NCI-H1105 (cell line): ENCODE measurements at regions not wholly inside any gene's neighbourhood (a gene's known extent, or its start where the extent isn't known, plus 50 kb on each side); places are given as distances from the start of the nearest gene placed in this dataset.

Source experiments
- DNase-seq: peaks from one replicate; lab custom pipeline; 2025; lab: John Stamatoyannopoulos, UW

- no peak for DNase-seq
Measured at GRCh38 chr7:155973451-155973997, 161.3 kb upstream of the SHH start.

DNA sequence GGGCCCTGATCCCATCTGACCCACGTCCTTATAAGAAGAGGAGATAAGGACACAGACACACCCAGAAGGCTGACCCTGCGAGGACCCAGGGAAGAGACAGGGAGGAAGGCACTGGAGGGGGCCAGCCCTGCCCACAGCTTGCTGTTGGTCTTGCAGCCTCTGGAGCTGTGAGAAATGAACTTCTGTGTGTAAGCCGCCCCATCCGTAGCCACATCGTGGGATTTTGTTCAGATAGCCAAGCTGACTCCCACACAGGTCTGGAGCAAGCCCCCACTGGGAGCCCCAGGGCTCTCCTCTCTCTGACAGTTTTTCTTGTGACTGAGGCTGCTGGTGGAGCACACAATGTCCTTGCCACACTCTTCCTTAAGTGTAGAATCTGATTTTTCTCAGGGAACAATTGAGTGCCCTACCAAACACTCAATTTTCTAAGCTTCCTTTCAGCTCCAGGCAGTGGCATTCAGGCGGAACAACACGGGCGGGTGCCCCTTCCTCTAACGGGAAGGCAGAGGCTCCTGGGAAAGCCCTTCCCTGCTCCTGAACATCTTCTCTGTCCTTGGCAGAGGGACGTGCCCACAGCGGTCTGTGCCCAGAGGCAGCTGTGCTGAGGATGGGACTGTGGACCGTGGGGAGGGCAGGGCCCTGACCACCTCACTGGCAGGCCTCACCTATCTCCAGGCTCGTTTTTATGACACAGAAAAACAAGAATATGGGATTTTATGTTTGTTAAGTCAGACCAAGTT is 160.6 kb upstream of the SHH start:
- no peak for DNase-seq

GRCh38 chr7:155972247-155972646 is 160.0 kb upstream of the SHH start:
- no peak for DNase-seq

DNA sequence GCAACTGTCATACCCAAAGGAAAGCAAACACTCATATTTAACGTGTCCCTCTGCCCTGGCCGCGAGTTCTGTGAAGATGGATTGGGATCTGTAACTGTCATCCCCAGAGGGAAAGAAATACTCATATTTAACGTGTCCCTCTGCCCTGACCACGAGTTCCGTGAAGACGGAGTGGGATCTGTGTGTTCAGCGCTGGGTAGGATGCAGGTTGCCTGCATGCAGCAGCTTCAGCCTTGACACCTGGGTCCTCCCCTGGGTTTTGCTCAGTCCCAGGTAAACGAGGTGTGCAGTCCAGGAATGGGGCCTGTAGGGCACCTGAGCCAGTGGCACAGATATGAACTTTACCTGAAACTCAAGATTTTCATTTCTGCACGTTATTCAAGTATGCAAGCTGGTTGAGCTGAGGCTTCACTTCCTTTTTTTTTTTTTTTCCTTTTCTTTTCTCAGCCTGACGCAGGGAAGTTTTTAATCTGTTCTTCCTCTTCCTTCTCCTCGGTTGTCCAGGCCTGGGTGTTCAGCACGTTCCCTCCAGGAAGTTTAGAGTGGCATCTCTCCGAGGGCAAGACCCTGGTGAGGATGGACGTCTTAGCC is 159.0 kb upstream of the SHH start:
- DNase-seq = no peak

DNA sequence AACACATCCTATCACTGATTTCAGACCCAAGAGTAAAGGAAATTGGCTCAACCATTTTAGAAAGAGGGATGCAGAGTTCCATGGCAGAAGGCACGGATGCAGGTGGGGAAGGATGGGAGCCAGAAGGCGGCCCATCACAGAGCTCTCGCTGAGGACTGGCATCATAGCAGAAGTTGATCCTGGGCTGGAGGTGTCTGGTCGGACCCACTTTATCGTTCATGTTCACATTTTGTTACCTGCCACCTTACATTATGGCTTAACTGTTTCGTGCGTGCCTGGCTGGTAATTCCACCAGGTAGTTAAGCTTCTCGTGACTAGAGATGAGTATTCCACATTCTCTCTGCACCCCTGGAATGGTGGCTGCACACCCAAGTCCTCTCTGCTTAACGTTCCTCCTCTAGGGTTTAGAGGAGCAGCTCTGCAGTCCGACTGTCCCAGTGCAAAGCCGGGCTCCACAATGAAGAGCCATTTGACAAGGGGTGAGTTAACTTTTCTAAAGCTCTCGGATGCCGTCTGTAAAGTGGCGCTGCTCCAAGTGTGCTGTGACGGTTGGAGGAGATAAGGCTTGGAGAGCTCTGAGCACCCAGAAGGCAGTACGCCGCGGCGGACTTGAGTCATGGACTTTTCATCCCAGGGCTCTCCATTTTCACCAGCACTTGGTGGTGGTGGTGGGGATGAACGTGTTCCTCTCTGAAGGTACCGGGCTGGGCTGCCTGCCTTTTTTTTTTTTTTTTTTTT is 157.1 kb upstream of the SHH start:
- DNase-seq = no peak

DNA sequence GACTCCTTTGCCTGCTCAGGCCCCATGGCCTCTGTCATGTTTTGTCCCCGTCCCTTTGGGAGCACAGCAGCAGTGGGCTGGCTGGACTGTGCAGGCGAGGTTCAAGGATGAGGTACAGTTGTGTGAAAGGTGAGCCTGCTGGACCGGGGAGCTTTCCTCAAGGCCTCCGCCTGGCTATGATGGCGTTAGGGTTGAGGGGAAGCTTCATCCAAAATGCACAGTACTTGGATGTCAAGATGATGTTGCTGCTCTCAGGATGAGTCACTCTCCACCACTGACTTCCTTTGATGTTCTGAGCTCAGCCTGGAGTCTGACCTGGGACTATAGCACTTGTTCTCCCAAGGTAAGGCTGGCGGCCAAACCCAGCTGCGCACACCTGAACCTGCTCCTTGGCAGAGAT is 152.7 kb upstream of the SHH start:
- DNase-seq = no peak

- no peak for DNase-seq
Measured at GRCh38 chr7:155964543-155964942, 152.3 kb upstream of the SHH start.

DNA sequence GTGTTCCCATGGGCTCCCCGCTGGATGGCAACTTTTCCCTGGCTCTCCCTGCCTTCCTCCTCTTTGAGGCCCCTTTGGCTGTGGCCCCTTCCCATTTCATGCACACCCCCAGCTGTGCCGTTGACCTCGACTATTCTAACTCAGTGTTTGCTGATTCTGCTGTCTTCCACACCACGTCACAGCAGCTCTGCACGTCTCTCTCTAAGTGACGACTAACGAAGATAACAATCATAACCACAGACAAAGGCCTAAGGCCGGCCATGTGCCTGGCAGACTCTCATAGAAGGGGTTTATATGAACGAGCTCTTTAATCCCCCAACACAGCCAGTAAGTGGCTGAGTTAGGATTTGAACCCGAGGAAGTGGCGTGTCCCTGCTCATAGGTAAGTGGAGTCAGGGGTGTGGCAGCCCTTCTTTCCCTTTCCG is 151.5 kb upstream of the SHH start:
- DNase-seq = no peak

GRCh38 chr7:155963356-155963755 is 151.1 kb upstream of the SHH start:
- no peak for DNase-seq

DNA sequence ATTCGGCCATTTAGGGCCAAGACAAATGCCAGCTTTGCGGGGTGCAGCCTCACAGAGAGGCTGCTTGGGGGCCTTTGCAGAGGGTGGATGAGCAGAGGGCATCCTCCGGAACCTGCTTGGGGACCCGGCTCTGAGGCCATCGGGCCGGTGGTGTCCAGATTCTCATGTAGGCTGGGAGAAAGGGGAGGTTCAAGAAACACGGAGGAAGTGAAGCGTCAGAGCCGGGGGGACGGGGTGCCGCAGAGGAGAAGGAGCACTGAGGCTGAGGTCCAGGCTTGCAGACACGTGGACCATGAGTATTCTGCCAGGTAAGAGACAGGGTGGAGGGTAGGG is 150.7 kb upstream of the SHH start:
- no peak for DNase-seq

DNA sequence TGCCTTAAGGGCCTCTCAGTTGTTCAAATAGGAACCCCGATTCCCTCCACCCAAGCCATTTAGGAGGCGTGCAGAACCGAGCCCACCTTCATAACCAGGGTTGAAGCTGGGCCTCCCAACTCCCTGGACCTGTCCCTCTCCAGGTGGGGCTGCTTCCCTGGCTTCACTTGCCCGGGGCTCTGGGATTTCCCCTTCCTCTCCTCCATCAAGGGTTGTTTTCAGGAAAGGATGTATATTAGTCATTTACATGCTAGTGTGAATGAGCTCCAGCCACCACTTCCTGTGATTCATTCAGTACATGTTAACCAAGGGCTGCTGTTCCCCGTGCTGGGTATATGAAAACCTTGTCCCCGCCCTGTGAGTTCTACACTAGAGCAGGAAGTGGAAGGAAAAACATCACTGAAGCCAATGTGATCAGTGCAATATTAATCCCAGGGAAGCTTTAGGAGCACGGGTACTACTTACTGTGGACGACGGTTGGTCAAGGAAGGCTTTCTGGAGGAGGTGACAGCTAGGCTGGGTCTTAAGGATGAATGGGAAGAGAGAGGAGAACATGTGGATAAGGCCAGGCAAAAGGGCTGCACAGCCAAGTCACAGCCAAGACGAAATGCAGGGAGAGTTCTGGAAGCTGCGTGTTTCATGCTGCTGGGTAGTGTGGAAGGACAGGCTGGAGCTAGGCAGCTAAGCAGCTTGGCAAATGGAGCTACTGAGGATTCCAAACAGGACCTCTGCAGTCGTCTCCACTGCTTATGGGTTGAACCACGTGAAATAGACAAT is 150.1 kb upstream of the SHH start:
- DNase-seq = no peak

GRCh38 chr7:155961241-155962190 is 149.3 kb upstream of the SHH start:
- no peak for DNase-seq

GRCh38 chr7:155959894-155960293 is 147.6 kb upstream of the SHH start:
- peak; percentile 27 for DNase-seq

DNA sequence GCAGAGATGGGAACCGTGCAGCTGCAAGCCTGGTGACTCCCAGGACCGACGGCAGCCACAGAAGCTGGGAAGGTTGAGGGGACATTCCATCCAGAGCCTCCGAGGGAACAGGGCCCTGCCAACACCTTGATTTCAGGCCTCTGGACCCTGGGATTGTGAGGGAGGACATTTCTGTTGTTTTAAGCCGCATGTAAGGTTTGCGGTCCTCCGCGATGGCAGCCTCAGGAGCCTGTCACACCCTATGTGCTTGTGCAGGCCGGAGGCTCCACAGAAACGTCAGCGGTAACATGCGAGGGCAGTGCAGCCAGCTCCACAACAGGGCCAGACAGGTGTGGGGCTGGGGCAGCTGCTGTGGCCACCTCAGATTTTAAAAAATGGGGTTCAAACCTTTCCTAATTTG is 144.7 kb upstream of the SHH start:
- no peak for DNase-seq

GRCh38 chr7:155955367-155955635 is 143.0 kb upstream of the SHH start:
- no peak for DNase-seq

DNA sequence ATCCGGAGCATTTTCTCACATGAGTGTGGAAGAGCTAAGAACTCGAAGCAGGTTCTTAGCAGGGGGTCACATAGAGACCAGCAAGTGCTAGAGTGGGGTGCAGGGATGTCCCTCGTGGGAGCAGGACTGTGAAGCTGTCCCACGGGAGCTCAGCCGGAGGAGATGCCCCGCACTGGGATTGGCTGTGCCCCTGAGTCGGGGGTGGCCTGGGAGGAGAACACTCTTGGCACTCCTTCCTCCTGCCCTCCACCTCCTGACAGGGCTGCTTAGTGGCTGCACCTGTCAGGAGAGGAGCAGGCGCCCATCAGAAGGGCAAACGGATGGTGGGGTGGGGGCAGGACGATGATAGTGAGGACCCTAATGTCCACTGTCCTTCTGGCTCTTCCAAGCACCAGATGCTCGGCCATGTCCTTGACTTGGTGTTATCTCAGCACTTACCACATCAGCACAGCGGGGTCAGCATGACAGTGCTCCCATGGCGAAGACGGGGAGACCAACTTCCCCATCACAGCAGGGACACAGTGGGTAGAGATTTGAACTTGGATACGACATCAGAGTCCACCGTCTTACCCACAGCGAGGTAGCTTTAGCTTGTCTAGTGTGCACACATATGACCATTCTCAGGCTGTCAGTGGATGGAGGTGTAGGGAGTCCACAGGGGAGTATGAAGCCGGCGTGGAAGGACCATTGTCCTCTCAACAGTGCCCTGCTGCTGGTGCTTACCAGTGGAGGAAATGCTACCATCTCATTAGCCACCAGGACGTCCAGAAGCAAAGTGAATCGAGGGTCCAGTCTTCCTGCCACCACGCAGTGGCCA is 142.5 kb upstream of the SHH start:
- no peak for DNase-seq

GRCh38 chr7:155953781-155954549 is 141.7 kb upstream of the SHH start:
- DNase-seq = no peak

DNA sequence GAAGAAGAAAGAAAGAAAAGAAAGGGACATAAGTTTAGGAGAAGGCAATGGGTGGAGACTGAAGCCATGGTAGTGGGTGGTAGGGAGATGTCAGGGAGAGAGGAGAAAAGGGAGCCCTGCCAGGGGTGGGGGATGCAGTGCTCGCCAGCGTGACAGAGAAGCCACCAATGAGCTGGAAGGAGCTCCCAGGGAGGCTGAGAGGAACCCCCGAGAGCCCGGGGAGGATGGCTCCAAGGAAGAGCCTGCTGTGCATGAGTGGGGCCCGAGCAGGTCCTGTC is 141.2 kb upstream of the SHH start:
- DNase-seq = no peak

DNA sequence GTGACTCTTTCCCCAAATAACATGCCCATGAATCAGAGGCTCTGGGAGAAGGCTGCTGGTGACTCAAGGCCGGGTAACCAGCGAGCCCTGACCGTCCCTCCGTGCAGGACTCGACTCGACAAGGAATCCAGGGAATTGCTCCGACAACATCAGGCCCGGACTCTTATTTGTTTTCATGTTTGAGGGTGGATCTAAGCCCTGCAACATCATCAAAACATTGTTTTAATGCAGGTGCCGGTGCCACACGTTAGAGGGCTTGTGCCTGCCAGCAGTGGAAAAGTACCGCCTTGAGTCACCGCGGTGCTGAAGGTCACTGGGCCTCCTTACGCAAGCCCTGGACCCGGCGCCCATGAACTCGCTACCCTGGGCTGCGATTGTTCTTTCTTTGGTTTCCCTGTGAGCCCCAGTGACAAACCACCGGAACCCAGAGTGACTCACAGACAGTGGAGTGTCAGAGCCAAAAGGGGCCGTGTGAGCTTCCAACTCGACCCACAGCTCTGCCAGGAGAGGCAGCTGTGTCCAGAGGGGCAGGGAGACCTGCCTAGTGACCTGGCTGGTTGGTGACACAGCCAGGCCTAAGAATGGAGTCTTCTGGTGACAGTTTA is 139.4 kb upstream of the SHH start:
- DNase-seq = no peak
